HepG2 (cell line): ENCODE measurements at regions not wholly inside any gene's neighbourhood (a gene's known extent, or its start where the extent isn't known, plus 50 kb on each side); places are given as distances from the start of the nearest gene placed in this dataset.

ENCODE experiments used
- ATAC-seq: fragments of 200-7000 bp; cut with Tn5 transposase; 3 replicates; pipeline ENCODE4 v1.9.1; 2020; ENCODE audit warnings: mild to moderate bottlenecking, moderate library complexity
- BruUV-seq: library from RNA; stranded (reverse); fragments of 400-500 nt; replicated peaks from 2 replicates; lab custom pipeline; 2021; lab: Mats Ljungman, UMichigan
- CTCF ChIA-PET: fragments of 300-600 bp; formaldehyde crosslinking; extraction: SDS; loops from one replicate; lab custom pipeline; 2021; ENCODE audit warnings: low total read pairs, inconsistent platforms, low intra/inter-chr PET ratio; lab: Yijun Ruan, JAX
- POLR2A ChIA-PET: fragments of 350-600 bp; sonication (Branson Sonifier 250); formaldehyde crosslinking; loops from one replicate; lab custom pipeline; 2020; ENCODE audit warnings: antibody characterized with exemption, inconsistent platforms; lab: Yijun Ruan, JAX
- DNase-seq: peaks from one replicate; pipeline ENCODE4 v3.0.0-alpha.2; 2015; ENCODE audit warnings: low spot score
- FAIRE-seq: peaks from 3 replicates; lab custom pipeline; 2011; peaks lifted over from hg19 to GRCh38; lab: Jason Lieb, UNC
- H2AFZ ChIP-seq: one replicate; pipeline ENCODE4 v1.6.1; 2011; ENCODE audit warnings: low read length, inconsistent platforms
- H3K27ac ChIP-seq: fragments of 300-600 bp; 3 replicates; pipeline ENCODE4 v1.8.0; 2011; ENCODE audit warnings: mixed run types, mild to moderate bottlenecking, mixed read lengths, low read length, inconsistent platforms; ENCODE audit not compliant: insufficient read depth; ENCODE audit errors: extremely low read length
- H3K27me3 ChIP-seq, 2 experiments: fragments of 200-600 bp in 1 of 2; 2 replicates in 1 of 2; 3 replicates in 1 of 2; pipeline versions ENCODE4 v1.6.0 to v1.8.0; 2011; ENCODE audit warnings: low read length in 2 of 2, mild to moderate bottlenecking in 2 of 2, moderate library complexity in 2 of 2, inconsistent platforms in 1 of 2; ENCODE audit not compliant: insufficient read depth in 2 of 2, control insufficient read depth in 1 of 2
- H3K36me3 ChIP-seq, 2 experiments: fragments of 200-600 bp in 1 of 2; replicated peaks in 1 of 2; 2 replicates in 1 of 2; 3 replicates in 1 of 2; pipeline versions ENCODE4 v1.5.1 to v1.8.0; 2011; ENCODE audit warnings: low read length in 2 of 2, inconsistent platforms in 1 of 2; ENCODE audit not compliant: insufficient read depth in 2 of 2, control insufficient read depth in 1 of 2
- H3K4me1 ChIP-seq: 2 replicates; pipeline ENCODE4 v1.5.1; 2012; ENCODE audit warnings: low read length, inconsistent platforms; ENCODE audit not compliant: insufficient read depth
- H3K4me2 ChIP-seq: 2 replicates; pipeline ENCODE4 v1.6.0; 2011; ENCODE audit warnings: low read depth, low read length, inconsistent platforms
- H3K4me3 ChIP-seq, 3 experiments: fragments of 200-600 bp in 1 of 3; sonication (generic), shearing (Covaris generic) in 1 of 3; replicated peaks in 1 of 3; 2 replicates each; pipeline ENCODE4 v1.5.1; 2011 to 2016; ENCODE audit warnings: low read length in 3 of 3, inconsistent platforms in 2 of 3, low read depth in 2 of 3, mild to moderate bottlenecking in 2 of 3, control low read depth in 1 of 3, mixed read lengths in 1 of 3; ENCODE audit not compliant: insufficient read depth in 1 of 3
- H3K79me2 ChIP-seq: one replicate; pipeline ENCODE4 v1.6.1; 2011; ENCODE audit warnings: low read length, inconsistent platforms; ENCODE audit not compliant: insufficient read depth
- H3K9ac ChIP-seq: 2 replicates; pipeline ENCODE4 v1.6.0; 2011; ENCODE audit warnings: mild to moderate bottlenecking, low read depth, low read length, inconsistent platforms; ENCODE audit not compliant: insufficient read depth
- H3K9me3 ChIP-seq: 2 replicates; pipeline ENCODE4 v1.5.1; 2012; ENCODE audit warnings: mild to moderate bottlenecking, low read length
- H4K20me1 ChIP-seq: 2 replicates; pipeline ENCODE4 v1.6.0; 2011; ENCODE audit warnings: inconsistent platforms, mild to moderate bottlenecking, low read length, moderate library complexity; ENCODE audit not compliant: insufficient read depth
- CREB1 ChIP-seq, 2 experiments: fragments of 450-650 bp in 1 of 2; IDR thresholded peaks; 2 replicates each; pipeline ENCODE4 v1.6.1; 2016 to 2017; ENCODE audit warnings: control low read depth in 1 of 2, mild to moderate bottlenecking in 1 of 2, missing compliant biosample characterization in 1 of 2, missing genetic modification characterization in 1 of 2
- KLF11 ChIP-seq: IDR thresholded peaks from 2 replicates; pipeline ENCODE4 v1.6.1; 2016; ENCODE audit warnings: missing compliant biosample characterization
- SOX5 ChIP-seq: IDR thresholded peaks from 2 replicates; pipeline ENCODE4 v1.6.1; 2016; ENCODE audit warnings: borderline replicate concordance
- ZBTB3 ChIP-seq: sonication (generic); formaldehyde crosslinking; IDR thresholded peaks from 2 replicates; pipeline ENCODE4 v1.4.0; 2020; ENCODE audit warnings: low read depth, mild to moderate bottlenecking, moderate library complexity, missing genetic modification reagents, borderline replicate concordance
- ZNF549 ChIP-seq: sonication (generic); formaldehyde crosslinking; IDR thresholded peaks from 2 replicates; pipeline ENCODE4 v1.5.0; 2020; ENCODE audit warnings: missing genetic modification reagents
- WGBS: methylation state at CpG from one replicate; pipeline ENCODE4 v1.1.6; 2017; ENCODE audit warnings: low lambda C conversion rate; 5-methylcytosine and 5-hydroxymethylcytosine counted together
- in situ Hi-C: cut with HindIII; loops from 2 replicates; pipeline ENCODE4 v1.10.0; 2017; ENCODE audit warnings: low pct_unique_long_range_greater_than_20kb; ENCODE audit not compliant: extremely low pct_ligation_motif_present
- intact Hi-C: fragments of 100-400 bp; cut with micrococcal nuclease; formaldehyde crosslinking; loops from one replicate; pipeline ENCODE4 v1.10.0; 2022; ENCODE audit not compliant: unreplicated experiment
- TF ChIP-seq, protein P1 (sequence below): sonication (generic); formaldehyde crosslinking; conservative IDR thresholded peaks from 2 replicates; pipeline ENCODE4 v1.8.0; 2022; ENCODE audit warnings: low read depth, missing genetic modification reagents
- TF ChIP-seq, protein P2 (sequence below): sonication (generic); formaldehyde crosslinking; IDR thresholded peaks from 2 replicates; pipeline ENCODE4 v1.4.0; 2020; ENCODE audit warnings: missing genetic modification reagents
- TF ChIP-seq, protein P3 (sequence below): sonication (generic); formaldehyde crosslinking; IDR thresholded peaks from 2 replicates; pipeline ENCODE4 v1.4.0; 2020; ENCODE audit warnings: missing genetic modification reagents, mild to moderate bottlenecking, borderline replicate concordance

DNA sequence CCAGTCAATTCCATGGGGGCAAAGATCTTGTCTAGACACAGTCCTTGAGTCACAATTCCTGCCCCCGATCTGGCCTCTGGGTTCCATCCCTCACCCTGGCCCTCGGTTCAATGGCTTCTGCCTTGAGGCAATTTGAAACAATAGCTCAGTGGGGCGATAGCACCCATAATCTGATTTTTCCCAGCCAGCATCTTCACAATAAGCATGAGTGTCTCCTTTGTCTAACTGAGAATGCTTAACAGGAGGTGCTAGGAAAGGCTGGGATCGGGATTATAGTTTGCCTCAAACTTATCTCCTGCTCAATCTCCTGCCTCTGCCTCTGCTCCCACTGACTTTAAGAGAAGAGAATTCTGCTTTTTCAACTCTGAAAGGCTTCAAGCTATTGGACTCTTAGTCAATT lies 293.9 kb upstream of the PROX1 start (continued):
- TF ChIP-seq, protein P1, sequence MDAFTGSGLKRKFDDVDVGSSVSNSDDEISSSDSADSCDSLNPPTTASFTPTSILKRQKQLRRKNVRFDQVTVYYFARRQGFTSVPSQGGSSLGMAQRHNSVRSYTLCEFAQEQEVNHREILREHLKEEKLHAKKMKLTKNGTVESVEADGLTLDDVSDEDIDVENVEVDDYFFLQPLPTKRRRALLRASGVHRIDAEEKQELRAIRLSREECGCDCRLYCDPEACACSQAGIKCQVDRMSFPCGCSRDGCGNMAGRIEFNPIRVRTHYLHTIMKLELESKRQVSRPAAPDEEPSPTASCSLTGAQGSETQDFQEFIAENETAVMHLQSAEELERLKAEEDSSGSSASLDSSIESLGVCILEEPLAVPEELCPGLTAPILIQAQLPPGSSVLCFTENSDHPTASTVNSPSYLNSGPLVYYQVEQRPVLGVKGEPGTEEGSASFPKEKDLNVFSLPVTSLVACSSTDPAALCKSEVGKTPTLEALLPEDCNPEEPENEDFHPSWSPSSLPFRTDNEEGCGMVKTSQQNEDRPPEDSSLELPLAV (CRISPR knock-in tag), result no peak
- TF ChIP-seq, protein P2, sequence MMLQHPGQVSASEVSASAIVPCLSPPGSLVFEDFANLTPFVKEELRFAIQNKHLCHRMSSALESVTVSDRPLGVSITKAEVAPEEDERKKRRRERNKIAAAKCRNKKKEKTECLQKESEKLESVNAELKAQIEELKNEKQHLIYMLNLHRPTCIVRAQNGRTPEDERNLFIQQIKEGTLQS (CRISPR knock-in tag), result no peak

DNA sequence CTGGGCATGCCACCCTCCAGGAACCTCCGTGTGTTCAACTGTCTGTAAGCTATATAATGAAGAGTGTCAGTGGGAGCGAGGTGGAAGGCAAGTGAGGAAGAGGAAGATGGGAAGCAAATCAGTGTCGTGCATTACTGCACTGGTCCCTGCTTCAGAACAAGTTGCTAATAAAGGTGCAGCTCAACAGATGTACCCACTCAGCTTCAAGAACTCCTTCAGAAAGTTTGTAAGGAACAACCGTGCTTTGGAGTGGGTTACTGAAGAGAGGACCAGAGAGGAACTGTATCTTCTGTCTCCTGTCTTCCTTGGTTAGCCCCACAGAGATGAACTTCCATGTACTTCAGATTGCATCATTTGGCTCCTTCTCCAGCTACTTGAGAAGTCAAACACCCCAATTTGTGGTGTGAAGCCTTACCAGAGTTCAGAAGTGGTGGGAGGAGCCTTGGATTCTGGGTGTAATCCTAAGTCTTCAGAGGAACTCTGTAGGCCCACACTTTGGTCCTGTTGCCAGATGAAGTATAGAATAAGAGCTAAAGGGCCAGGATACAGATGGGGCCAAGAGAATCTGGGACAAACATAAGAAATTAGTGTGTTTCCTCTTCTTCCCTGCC lies 290.5 kb upstream of the PROX1 start:
- intact Hi-C loops, result no loop called here
- no peaks in the 10 kb centered on the region for H3K36me3 ChIP-seq
- FAIRE-seq (no peak), DNase-seq (no peak), ATAC-seq (no peak)
- BruUV-seq, result no TSS peak
- H3K79me2 ChIP-seq, result no peaks in the 10 kb centered on the region
- H3K27me3 ChIP-seq, result no peaks in the 10 kb centered on the region
- H3K4me1 ChIP-seq, result peaks cover 25% of the 10 kb centered on the region
- H3K27ac ChIP-seq, result no peak overlapping the region
- POLR2A ChIA-PET, result interaction anchor here (1.2 kb wide), 1 partner anchor 128 kb away, joined by 3 read pairs; no protein-coding TSS in a partner anchor
- H4K20me1 ChIP-seq, result no peaks in the 10 kb centered on the region
- no peak overlapping the region for H2AFZ ChIP-seq
- no peak for TF ChIP-seq SOX5 (CRISPR knock-in tag)
- no peak for TF ChIP-seq CREB1 (IDR thresholded peaks at IDR 0.05)
- TF ChIP-seq CREB1 (CRISPR knock-in tag; IDR thresholded peaks at IDR 0.05), result no peak
- TF ChIP-seq KLF11, result no peak
- TF ChIP-seq ZBTB3 (CRISPR knock-in tag), result no peak
- TF ChIP-seq ZNF549 (CRISPR knock-in tag), result no peak
- TF ChIP-seq, protein P3, sequence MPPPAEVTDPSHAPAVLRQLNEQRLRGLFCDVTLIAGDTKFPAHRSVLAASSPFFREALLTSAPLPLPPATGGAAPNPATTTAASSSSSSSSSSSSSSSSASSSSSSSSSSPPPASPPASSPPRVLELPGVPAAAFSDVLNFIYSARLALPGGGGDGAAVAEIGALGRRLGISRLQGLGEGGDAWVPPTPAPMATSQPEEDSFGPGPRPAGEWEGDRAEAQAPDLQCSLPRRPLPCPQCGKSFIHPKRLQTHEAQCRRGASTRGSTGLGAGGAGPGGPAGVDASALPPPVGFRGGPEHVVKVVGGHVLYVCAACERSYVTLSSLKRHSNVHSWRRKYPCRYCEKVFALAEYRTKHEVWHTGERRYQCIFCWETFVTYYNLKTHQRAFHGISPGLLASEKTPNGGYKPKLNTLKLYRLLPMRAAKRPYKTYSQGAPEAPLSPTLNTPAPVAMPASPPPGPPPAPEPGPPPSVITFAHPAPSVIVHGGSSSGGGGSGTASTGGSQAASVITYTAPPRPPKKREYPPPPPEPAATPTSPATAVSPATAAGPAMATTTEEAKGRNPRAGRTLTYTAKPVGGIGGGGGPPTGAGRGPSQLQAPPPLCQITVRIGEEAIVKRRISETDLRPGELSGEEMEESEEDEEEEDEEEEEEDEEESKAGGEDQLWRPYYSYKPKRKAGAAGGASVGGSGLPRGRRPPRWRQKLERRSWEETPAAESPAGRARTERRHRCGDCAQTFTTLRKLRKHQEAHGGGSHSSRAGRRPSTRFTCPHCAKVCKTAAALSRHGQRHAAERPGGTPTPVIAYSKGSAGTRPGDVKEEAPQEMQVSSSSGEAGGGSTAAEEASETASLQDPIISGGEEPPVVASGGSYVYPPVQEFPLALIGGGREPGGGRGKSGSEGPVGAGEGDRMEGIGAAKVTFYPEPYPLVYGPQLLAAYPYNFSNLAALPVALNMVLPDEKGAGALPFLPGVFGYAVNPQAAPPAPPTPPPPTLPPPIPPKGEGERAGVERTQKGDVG (CRISPR knock-in tag), result no peak
- H3K9ac ChIP-seq, result no peak overlapping the region
- H3K4me2 ChIP-seq, result no peak overlapping the region
- 71% methylated on average over 4 of the region's 4 CpGs for WGBS
- no peaks in the 10 kb centered on the region for H3K9me3 ChIP-seq
- H3K4me3 ChIP-seq, result no peak overlapping the region
- in situ Hi-C loops, result no loop called here
- CTCF ChIA-PET, result no interaction called here
